ENCODE measurements at regions not wholly inside any gene's neighbourhood (a gene's known extent, or its start where the extent isn't known, plus 50 kb on each side); places are given as distances from the start of the nearest gene placed in this dataset.

DNA sequence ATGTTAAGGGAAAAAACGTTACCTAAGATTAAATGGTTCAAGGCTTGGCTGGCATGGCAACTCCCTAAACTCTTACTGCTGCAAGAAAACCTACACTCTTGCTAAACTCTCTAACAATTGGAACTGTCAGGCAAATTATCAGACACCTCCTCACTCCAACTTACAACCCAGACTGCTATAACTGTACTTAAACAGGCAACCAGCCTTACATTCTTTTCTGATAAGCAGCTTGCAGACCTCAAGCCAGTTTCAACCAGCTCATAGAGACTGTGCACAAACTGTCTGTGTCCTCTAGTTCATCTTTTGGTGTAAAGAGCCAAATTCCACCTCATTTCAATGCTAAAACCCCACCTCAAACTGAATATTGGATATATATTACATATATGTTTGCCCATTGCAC is 504.9 kb downstream of the UBE2NL start:
- no peaks in the 10 kb centered on the region for H3K27me3 Mint-ChIP-seq
- no peak overlapping the region for H3K4me3 Mint-ChIP-seq
- CTCF ChIA-PET: no interaction called here
- no peaks in the 10 kb centered on the region for H3K36me3 Mint-ChIP-seq (ENCODE audit: low read depth)
- POLR2A ChIA-PET: no interaction called here
- H3K9me3 Mint-ChIP-seq: peaks cover 3% of the 10 kb centered on the region
- H3K27ac Mint-ChIP-seq: no peak overlapping the region
- no peaks in the 10 kb centered on the region for H3K4me1 Mint-ChIP-seq
- no peak for DNase-seq

All from activated CD4-positive, alpha-beta T cell treated with anti-CD3 and anti-CD28 coated beads, Interleukin-2, amount 10 ng/mL, durations not matched to agents 7 days and 5 days (primary cell).